ENCODE measurements at regions not wholly inside any gene's neighbourhood (a gene's known extent, or its start where the extent isn't known, plus 50 kb on each side); places are given as distances from the start of the nearest gene placed in this dataset.

DNA sequence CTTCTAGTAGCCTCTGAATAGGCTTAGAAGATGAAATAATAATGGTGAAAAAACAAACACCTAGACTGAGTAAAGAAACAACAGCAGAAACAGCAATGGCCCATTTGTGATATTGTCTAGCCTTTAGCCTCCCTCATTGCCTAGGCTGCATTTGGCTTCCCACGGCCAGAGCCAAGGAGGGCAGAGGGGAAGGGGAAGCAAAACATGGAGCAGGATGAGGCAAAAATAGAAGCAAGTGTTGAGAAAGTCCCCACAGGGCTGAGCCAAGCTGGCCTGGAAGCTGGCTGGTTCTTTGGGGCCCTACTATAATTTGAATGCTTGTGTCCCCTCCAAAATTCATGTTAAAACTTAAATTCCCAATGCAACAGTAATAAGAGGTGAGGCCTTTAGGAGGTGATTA lies 60.2 kb upstream of the KSR1 start:
- no peak for DNase-seq

DNA sequence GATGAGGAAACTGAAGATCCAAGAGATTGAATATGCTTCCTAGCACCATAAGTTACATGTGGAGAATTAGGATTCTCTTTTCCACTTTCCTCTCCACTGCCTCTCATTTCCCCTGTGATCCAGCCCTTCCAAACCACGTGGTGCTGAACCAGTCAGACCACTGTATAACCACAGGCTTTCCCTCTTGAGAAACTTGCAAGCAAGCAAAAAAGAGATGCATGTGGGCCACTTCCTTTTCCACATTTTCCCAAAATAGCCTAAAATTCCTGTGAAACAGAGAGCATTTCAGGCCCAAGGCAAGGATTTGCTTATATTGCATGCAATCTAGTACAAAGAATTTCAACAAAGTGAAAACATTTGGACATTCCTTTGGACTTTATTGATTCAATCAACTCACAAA lies 59.3 kb upstream of the KSR1 start:
- no peak for DNase-seq

DNA sequence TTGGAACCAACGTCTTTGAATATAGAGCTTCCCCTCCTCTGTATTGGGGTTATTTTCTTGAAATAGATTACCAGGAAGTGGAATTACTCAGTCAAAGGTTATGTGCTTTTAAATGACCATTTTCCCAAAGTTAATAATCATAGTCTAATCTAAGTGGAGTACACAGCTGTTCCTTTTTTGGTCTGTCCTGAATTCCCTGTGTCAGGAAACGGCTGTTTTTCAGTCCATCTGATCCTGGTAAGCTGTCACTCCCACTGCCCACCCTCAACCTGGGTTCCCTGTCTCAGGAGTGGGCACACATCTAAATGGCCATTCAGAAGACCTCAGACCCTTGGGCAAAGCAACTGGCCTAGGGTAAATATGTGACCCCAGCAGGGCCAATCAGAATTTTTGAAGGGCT lies 57.6 kb upstream of the KSR1 start:
- DNase-seq, result no peak

DNA sequence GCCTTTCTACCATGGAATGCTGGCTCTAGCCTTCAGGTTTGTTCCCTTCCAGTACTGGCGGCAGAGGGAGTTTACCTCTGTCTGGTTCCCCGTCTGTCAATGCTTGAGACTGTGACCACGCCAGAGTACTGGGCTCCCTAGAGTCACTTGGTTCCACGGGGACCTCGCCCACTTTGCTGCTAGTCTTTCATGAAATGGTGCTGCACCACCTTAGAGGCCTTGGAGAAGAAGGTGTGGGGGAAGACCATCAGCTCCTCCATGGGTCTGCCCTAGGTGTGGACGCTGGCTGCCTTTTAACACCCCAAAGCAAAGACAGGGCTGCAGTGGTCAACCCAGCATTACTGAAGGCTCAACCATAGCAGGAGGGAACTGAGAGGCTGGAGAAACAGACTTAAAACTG lies 55.3 kb upstream of the KSR1 start:
- no peak for DNase-seq

DNA sequence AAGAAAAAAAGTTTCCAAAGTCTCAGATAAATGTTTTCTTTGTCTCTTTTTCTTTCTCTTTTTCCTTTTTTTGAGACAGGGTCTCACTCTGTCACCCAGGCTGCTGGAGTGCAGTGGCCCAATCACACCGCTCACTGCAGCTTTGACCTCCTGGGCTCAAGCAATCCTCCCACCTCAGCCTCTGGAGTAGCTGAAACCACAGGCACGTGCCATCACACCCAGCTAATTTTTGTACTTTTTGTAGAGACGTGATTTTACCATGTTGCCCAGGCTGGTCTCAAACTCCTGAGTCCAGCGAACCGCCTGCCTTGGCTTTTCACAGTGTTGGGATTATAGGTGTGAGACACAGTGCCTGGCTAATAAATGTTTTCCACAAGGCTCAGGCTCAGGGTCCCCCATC lies 53.3 kb upstream of the KSR1 start:
- no peak for DNase-seq

DNA sequence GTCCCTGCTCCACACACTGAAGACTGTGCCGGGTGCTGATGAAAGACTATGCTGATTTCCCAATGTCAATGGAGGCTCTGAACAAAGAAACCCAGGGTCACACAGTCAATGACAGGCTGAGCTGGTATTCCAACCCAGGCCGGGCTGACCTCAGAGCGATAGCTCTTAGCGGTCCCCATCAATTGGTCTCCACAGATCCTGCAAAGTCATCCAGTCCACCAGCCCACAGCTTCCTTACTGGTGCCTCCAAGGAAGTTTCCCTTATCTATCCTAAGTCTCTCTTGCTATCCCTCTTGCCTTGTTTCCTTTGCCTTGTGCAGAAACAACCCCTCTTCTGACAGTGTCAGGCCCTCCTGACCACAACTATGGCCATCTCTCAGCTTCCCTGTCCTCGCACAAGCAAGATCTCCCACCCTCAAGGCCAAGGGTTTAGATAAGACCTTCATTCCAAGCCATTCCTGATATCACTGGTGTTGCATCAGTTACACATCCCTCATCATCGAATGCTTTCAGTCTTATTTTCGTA lies 52.7 kb upstream of the KSR1 start:
- DNase-seq, result no peak

DNA sequence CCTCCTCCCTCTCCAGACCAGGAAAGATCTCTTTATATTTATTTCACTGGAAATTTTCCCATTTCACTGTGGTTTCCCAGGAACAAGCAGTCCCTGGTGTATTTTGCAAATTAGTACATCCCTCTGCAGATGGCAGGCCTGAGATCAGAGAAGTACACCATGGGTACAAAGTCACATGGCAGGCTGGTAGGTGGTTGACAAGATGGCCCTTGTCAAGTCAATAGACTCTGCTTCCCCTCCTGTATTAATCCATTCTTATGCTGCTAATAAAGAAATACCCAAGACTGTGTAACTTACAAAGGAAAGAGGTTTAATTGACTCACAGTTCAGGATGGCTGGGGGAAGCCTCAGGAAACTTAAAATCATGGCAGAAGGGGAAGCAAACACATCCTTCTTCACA lies 51.6 kb upstream of the KSR1 start:
- DNase-seq, result no peak
